NCI-H2081 treated with DMSO at 0.1 percent for 48 hours (cell line): ENCODE measurements at regions not wholly inside any gene's neighbourhood (a gene's known extent, or its start where the extent isn't known, plus 50 kb on each side); places are given as distances from the start of the nearest gene placed in this dataset.

ENCODE experiments used
- DNase-seq: peaks from one replicate; lab custom pipeline; 2025; lab: John Stamatoyannopoulos, UW

GRCh38 chr12:93243689-93244513 lies 133.8 kb upstream of the NUDT4 start:
- DNase-seq: no peak

- DNase-seq: no peak
These were observed 133.1 kb upstream of the NUDT4 start for GRCh38 chr12:93244514-93245077.

- no peak for DNase-seq
These were observed 132.2 kb upstream of the NUDT4 start for GRCh38 chr12:93245543-93245942.

GRCh38 chr12:93247313-93247991 lies 130.3 kb upstream of the NUDT4 start:
- DNase-seq: no peak

GRCh38 chr12:93252221-93252620 lies 125.5 kb upstream of the NUDT4 start:
- no peak for DNase-seq

GRCh38 chr12:93254911-93255310 lies 122.8 kb upstream of the NUDT4 start:
- DNase-seq: no peak

- no peak for DNase-seq
These were observed 121.3 kb upstream of the NUDT4 start for GRCh38 chr12:93256256-93256969.

- DNase-seq: no peak
These were observed 116.1 kb upstream of the NUDT4 start for GRCh38 chr12:93261505-93262094.

- no peak for DNase-seq
These were observed 104.7 kb upstream of the NUDT4 start for GRCh38 chr12:93272997-93273396.

- no peak for DNase-seq
These were observed 103.7 kb upstream of the NUDT4 start for GRCh38 chr12:93273834-93274564.

GRCh38 chr12:93274937-93275336 lies 102.8 kb upstream of the NUDT4 start:
- no peak for DNase-seq

GRCh38 chr12:93275589-93275988 lies 102.1 kb upstream of the NUDT4 start:
- DNase-seq: no peak

- no peak for DNase-seq
These were observed 97.9 kb upstream of the NUDT4 start for GRCh38 chr12:93279565-93280412.

- no peak for DNase-seq
These were observed 90.6 kb upstream of the NUDT4 start for GRCh38 chr12:93287149-93287548.

GRCh38 chr12:93288626-93289025 lies 89.1 kb upstream of the NUDT4 start:
- no peak for DNase-seq

GRCh38 chr12:93290391-93290790 lies 87.3 kb upstream of the NUDT4 start:
- DNase-seq: no peak

GRCh38 chr12:93292213-93292612 lies 85.5 kb upstream of the NUDT4 start:
- DNase-seq: no peak

- DNase-seq: no peak
These were observed 84.8 kb upstream of the NUDT4 start for GRCh38 chr12:93292731-93293566.

- DNase-seq: no peak
These were observed 80.7 kb upstream of the NUDT4 start for GRCh38 chr12:93297032-93297431.

- DNase-seq: no peak
These were observed 80.2 kb upstream of the NUDT4 start for GRCh38 chr12:93297536-93297935.
